ENCODE measurements at regions not wholly inside any gene's neighbourhood (a gene's known extent, or its start where the extent isn't known, plus 50 kb on each side); places are given as distances from the start of the nearest gene placed in this dataset.

DNA sequence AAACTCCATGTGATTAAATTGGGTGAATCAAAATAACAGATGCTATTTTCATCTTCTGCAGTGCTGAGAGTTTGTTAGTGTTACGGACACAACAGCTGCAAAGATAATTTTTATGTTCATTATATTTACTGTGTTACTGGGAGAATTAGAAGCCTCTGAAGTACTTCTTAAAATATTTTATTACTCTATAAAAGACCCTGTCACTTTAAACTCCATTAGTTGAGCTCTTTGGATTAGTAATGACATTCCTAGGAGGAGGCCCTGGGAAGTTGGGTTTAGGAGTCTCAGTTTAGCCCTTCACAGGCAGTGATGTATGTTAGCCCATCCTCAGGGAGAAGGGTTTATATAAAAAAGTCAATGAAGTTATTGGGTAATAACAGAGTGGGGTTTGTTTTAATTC is 596.7 kb downstream of the JRKL start (continued):
- TF ChIP-seq NR1H2 (CRISPR knock-in tag; IDR thresholded peaks at IDR 0.05) (no peak), ZBTB9 (CRISPR knock-in tag; IDR thresholded peaks at IDR 0.05) (no peak)

- WGBS (ENCODE audit: insufficient coverage, low coverage, missing lambda C conversion rate): 0% methylated on average over 2 of the region's 2 CpGs
- Histone ChIP-seq H3K27ac (ENCODE audit: extremely low read depth, low read depth, low read length) (no peak overlapping the region), H3K27me3 (ENCODE audit: control insufficient read depth in 2 of 2, insufficient read depth in 2 of 2, low read length in 2 of 2) (no peaks in the 10 kb centered on the region), H3K9ac (ENCODE audit: insufficient read depth in 1 of 2, low read depth in 2 of 2, low read length in 2 of 2) (no peak overlapping the region), H3K79me2 (ENCODE audit: control insufficient read depth, insufficient read depth, low read length) (no peaks in the 10 kb centered on the region), H3K36me3 (ENCODE audit: control insufficient read depth, insufficient read depth, low read length) (no peaks in the 10 kb centered on the region), H4K20me1 (replicated peaks; ENCODE audit: control insufficient read depth, insufficient read depth, low read length) (no peaks in the 10 kb centered on the region), H3K4me2 (ENCODE audit: insufficient read depth, low read length) (no peak overlapping the region), H3K9me3 (replicated peaks; ENCODE audit: control insufficient read depth, insufficient read depth, low read depth, low read length) (no peaks in the 10 kb centered on the region), H3K9me1 (ENCODE audit: control insufficient read depth, insufficient read depth, low read length) (no peaks in the 10 kb centered on the region), H2AFZ (ENCODE audit: low read depth, low read length) (no peak overlapping the region), H3K4me1 (replicated peaks in 1 of 2; ENCODE audit: control insufficient read depth in 2 of 2, insufficient read depth in 2 of 2, low read length in 2 of 2) (no peaks in the 10 kb centered on the region), H3K4me3 (no peak overlapping the region)
- no peak for ATAC-seq
- BruUV-seq (replicated peaks): no TSS peak
- no peak for TF ChIP-seq ZNF263 (CRISPR knock-in tag; IDR thresholded peaks at IDR 0.05; ENCODE audit: borderline replicate concordance)
- TF ChIP-seq EZH2 (IDR thresholded peaks at IDR 0.05; ENCODE audit: borderline replicate concordance, low read depth, low read length): no peak
- TF ChIP-seq TCF3 (CRISPR knock-in tag; IDR thresholded peaks at IDR 0.05): 0 out of 2 replicates have a peak, but pooled peaks have one; percentile 19
- intact Hi-C loops (cut with micrococcal nuclease): no loop called here
- FAIRE-seq: no peak
- CTCF ChIA-PET (ENCODE audit: low intra/inter-chr PET ratio): no interaction called here
- POLR2A ChIA-PET: no interaction called here
- in situ Hi-C loops (cut with MboI): no loop called here
- peak in 1 of 4 experiments; percentile 9 for DNase-seq (ENCODE audit: extremely low read depth in 1 of 4, low spot score in 3 of 4)
Measured at GRCh38 chr11:96990914-96991313, 601.1 kb downstream of the JRKL start.

Measured in K562 (cell line).